Osteocyte (in vitro differentiated cells): ENCODE measurements at regions not wholly inside any gene's neighbourhood (a gene's known extent, or its start where the extent isn't known, plus 50 kb on each side); places are given as distances from the start of the nearest gene placed in this dataset.

Experiments
- DNase-seq: peaks from one replicate; pipeline ENCODE4 v3.0.0; 2021; ENCODE audit warnings: mixed read lengths; ENCODE audit not compliant: unreplicated experiment; ENCODE audit errors: extremely low spot score
- H3K27ac Mint-ChIP-seq: one replicate; pipeline ENCODE4 v1.8.0; 2021; ENCODE audit warnings: mild to moderate bottlenecking, mixed read lengths; ENCODE audit not compliant: unreplicated experiment
- H3K27me3 Mint-ChIP-seq: one replicate; pipeline ENCODE4 v1.8.0; 2021; ENCODE audit warnings: mixed read lengths; ENCODE audit not compliant: unreplicated experiment
- H3K36me3 Mint-ChIP-seq: one replicate; pipeline ENCODE4 v1.8.0; 2021; ENCODE audit warnings: mixed read lengths; ENCODE audit not compliant: unreplicated experiment
- H3K4me1 Mint-ChIP-seq: one replicate; pipeline ENCODE4 v1.8.0; 2021; ENCODE audit warnings: mixed read lengths; ENCODE audit not compliant: unreplicated experiment
- H3K4me3 Mint-ChIP-seq: one replicate; pipeline ENCODE4 v1.8.0; 2021; ENCODE audit warnings: mild to moderate bottlenecking, moderate library complexity, mixed read lengths; ENCODE audit not compliant: unreplicated experiment
- H3K9me3 Mint-ChIP-seq: one replicate; pipeline ENCODE4 v1.8.0; 2021; ENCODE audit warnings: mixed read lengths; ENCODE audit not compliant: unreplicated experiment
- TF ChIP-seq, protein P1 (sequence below): fragments of 200-600 bp; sonication (generic); IDR thresholded peaks from 2 replicates; pipeline ENCODE4 v1.5.0; 2021; ENCODE audit warnings: antibody characterized with exemption, mild to moderate bottlenecking, moderate library complexity

DNA sequence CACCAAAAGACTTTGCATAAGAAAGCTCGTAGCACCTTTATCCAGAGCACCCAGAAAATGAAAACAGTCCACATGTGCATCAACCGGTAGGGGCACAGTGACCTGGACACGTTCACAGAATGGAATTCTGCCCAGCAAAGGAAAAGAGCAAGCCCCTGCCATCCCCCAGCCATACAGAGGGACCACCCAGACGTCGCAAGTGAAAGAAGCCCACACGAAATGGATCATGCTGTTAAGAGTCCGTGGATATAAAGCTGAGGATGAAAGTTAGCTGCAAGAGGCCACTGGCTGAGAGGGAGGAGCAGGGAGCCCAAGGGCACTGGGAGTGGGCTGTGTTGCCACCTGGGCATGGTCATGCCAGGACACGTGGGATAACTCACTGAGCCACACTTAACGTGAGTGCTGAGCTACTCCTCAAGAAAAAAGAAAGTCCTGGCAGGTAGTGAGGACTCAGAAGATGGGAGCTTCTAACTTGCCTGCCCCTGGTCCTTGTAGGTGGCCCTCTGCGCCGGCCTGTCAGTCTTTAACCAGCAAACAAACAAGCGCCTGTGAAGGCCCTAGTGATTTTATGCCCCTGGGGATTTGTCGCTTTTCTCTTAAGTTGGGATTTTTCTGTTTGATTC is 190.7 kb downstream of the C16orf95 start:
- DNase-seq: no peak
- peaks cover 8% of the 10 kb centered on the region for H3K9me3 Mint-ChIP-seq
- peak overlapping the region; percentile 93 for H3K27ac Mint-ChIP-seq
- TF ChIP-seq, protein P1, sequence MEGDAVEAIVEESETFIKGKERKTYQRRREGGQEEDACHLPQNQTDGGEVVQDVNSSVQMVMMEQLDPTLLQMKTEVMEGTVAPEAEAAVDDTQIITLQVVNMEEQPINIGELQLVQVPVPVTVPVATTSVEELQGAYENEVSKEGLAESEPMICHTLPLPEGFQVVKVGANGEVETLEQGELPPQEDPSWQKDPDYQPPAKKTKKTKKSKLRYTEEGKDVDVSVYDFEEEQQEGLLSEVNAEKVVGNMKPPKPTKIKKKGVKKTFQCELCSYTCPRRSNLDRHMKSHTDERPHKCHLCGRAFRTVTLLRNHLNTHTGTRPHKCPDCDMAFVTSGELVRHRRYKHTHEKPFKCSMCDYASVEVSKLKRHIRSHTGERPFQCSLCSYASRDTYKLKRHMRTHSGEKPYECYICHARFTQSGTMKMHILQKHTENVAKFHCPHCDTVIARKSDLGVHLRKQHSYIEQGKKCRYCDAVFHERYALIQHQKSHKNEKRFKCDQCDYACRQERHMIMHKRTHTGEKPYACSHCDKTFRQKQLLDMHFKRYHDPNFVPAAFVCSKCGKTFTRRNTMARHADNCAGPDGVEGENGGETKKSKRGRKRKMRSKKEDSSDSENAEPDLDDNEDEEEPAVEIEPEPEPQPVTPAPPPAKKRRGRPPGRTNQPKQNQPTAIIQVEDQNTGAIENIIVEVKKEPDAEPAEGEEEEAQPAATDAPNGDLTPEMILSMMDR: no peak
- H3K4me1 Mint-ChIP-seq: peaks cover 2% of the 10 kb centered on the region
- H3K4me3 Mint-ChIP-seq: peak overlapping the region; percentile 57
- no peaks in the 10 kb centered on the region for H3K27me3 Mint-ChIP-seq
- peaks cover 2% of the 10 kb centered on the region for H3K36me3 Mint-ChIP-seq

GRCh38 chr16:87127061-87127765 is 190.0 kb downstream of the C16orf95 start:
- peaks cover 2% of the 10 kb centered on the region for H3K36me3 Mint-ChIP-seq
- H3K27me3 Mint-ChIP-seq: no peaks in the 10 kb centered on the region
- peak overlapping the region; percentile 57 for H3K4me3 Mint-ChIP-seq
- peak overlapping the region; percentile 93 for H3K27ac Mint-ChIP-seq
- H3K4me1 Mint-ChIP-seq: no peaks in the 10 kb centered on the region
- H3K9me3 Mint-ChIP-seq: peaks cover 8% of the 10 kb centered on the region
- peak; percentile 90 for DNase-seq
- TF ChIP-seq, protein P1: peak; percentile 33

- H3K4me1 Mint-ChIP-seq: no peaks in the 10 kb centered on the region
- H3K9me3 Mint-ChIP-seq: peaks cover 8% of the 10 kb centered on the region
- DNase-seq: no peak
- peaks cover 2% of the 10 kb centered on the region for H3K36me3 Mint-ChIP-seq
- H3K27ac Mint-ChIP-seq: peak overlapping the region; percentile 93
- TF ChIP-seq, protein P1: no peak
- H3K4me3 Mint-ChIP-seq: peak overlapping the region; percentile 38
- H3K27me3 Mint-ChIP-seq: no peaks in the 10 kb centered on the region
Measured at GRCh38 chr16:87127766-87128147, 189.4 kb downstream of the C16orf95 start.

- DNase-seq: no peak
Measured at GRCh38 chr16:87129771-87130170, 187.4 kb downstream of the C16orf95 start.

More at GRCh38 chr16:87129771-87130170, 187.4 kb downstream of the C16orf95 start:
- no peaks in the 10 kb centered on the region for H3K27me3 Mint-ChIP-seq
- TF ChIP-seq, protein P1: no peak
- peak overlapping the region; percentile 93 for H3K27ac Mint-ChIP-seq
- peaks cover 4% of the 10 kb centered on the region for H3K4me1 Mint-ChIP-seq
- H3K4me3 Mint-ChIP-seq: peak overlapping the region; percentile 30
- peaks cover 8% of the 10 kb centered on the region for H3K9me3 Mint-ChIP-seq
- peaks cover 2% of the 10 kb centered on the region for H3K36me3 Mint-ChIP-seq
